HepG2 (cell line): ENCODE measurements at regions not wholly inside any gene's neighbourhood (a gene's known extent, or its start where the extent isn't known, plus 50 kb on each side); places are given as distances from the start of the nearest gene placed in this dataset.

Experiments used
- ATAC-seq: fragments of 200-7000 bp; cut with Tn5 transposase; 3 replicates; pipeline ENCODE4 v1.9.1; 2020; ENCODE audit warnings: mild to moderate bottlenecking, moderate library complexity
- BruUV-seq: library from RNA; stranded (reverse); fragments of 400-500 nt; replicated peaks from 2 replicates; lab custom pipeline; 2021; lab: Mats Ljungman, UMichigan
- CTCF ChIA-PET: fragments of 300-600 bp; formaldehyde crosslinking; extraction: SDS; loops from one replicate; lab custom pipeline; 2021; ENCODE audit warnings: low total read pairs, inconsistent platforms, low intra/inter-chr PET ratio; lab: Yijun Ruan, JAX
- POLR2A ChIA-PET: fragments of 350-600 bp; sonication (Branson Sonifier 250); formaldehyde crosslinking; loops from one replicate; lab custom pipeline; 2020; ENCODE audit warnings: antibody characterized with exemption, inconsistent platforms; lab: Yijun Ruan, JAX
- DNase-seq: peaks from one replicate; pipeline ENCODE4 v3.0.0-alpha.2; 2015; ENCODE audit warnings: low spot score
- FAIRE-seq: peaks from 3 replicates; lab custom pipeline; 2011; peaks lifted over from hg19 to GRCh38; lab: Jason Lieb, UNC
- H2AFZ ChIP-seq: one replicate; pipeline ENCODE4 v1.6.1; 2011; ENCODE audit warnings: low read length, inconsistent platforms
- H3K27ac ChIP-seq: fragments of 300-600 bp; 3 replicates; pipeline ENCODE4 v1.8.0; 2011; ENCODE audit warnings: mixed run types, mild to moderate bottlenecking, mixed read lengths, low read length, inconsistent platforms; ENCODE audit not compliant: insufficient read depth; ENCODE audit errors: extremely low read length
- H3K27me3 ChIP-seq, 2 experiments: fragments of 200-600 bp in 1 of 2; 2 replicates in 1 of 2; 3 replicates in 1 of 2; pipeline versions ENCODE4 v1.6.0 to v1.8.0; 2011; ENCODE audit warnings: low read length in 2 of 2, mild to moderate bottlenecking in 2 of 2, moderate library complexity in 2 of 2, inconsistent platforms in 1 of 2; ENCODE audit not compliant: insufficient read depth in 2 of 2, control insufficient read depth in 1 of 2
- H3K36me3 ChIP-seq, 2 experiments: fragments of 200-600 bp in 1 of 2; replicated peaks in 1 of 2; 2 replicates in 1 of 2; 3 replicates in 1 of 2; pipeline versions ENCODE4 v1.5.1 to v1.8.0; 2011; ENCODE audit warnings: low read length in 2 of 2, inconsistent platforms in 1 of 2; ENCODE audit not compliant: insufficient read depth in 2 of 2, control insufficient read depth in 1 of 2
- H3K4me1 ChIP-seq: 2 replicates; pipeline ENCODE4 v1.5.1; 2012; ENCODE audit warnings: low read length, inconsistent platforms; ENCODE audit not compliant: insufficient read depth
- H3K4me2 ChIP-seq: 2 replicates; pipeline ENCODE4 v1.6.0; 2011; ENCODE audit warnings: low read depth, low read length, inconsistent platforms
- H3K4me3 ChIP-seq, 3 experiments: fragments of 200-600 bp in 1 of 3; sonication (generic), shearing (Covaris generic) in 1 of 3; replicated peaks in 1 of 3; 2 replicates each; pipeline ENCODE4 v1.5.1; 2011 to 2016; ENCODE audit warnings: low read length in 3 of 3, inconsistent platforms in 2 of 3, low read depth in 2 of 3, mild to moderate bottlenecking in 2 of 3, control low read depth in 1 of 3, mixed read lengths in 1 of 3; ENCODE audit not compliant: insufficient read depth in 1 of 3
- H3K79me2 ChIP-seq: one replicate; pipeline ENCODE4 v1.6.1; 2011; ENCODE audit warnings: low read length, inconsistent platforms; ENCODE audit not compliant: insufficient read depth
- H3K9ac ChIP-seq: 2 replicates; pipeline ENCODE4 v1.6.0; 2011; ENCODE audit warnings: mild to moderate bottlenecking, low read depth, low read length, inconsistent platforms; ENCODE audit not compliant: insufficient read depth
- H3K9me3 ChIP-seq: 2 replicates; pipeline ENCODE4 v1.5.1; 2012; ENCODE audit warnings: mild to moderate bottlenecking, low read length
- H4K20me1 ChIP-seq: 2 replicates; pipeline ENCODE4 v1.6.0; 2011; ENCODE audit warnings: inconsistent platforms, mild to moderate bottlenecking, low read length, moderate library complexity; ENCODE audit not compliant: insufficient read depth
- CBX1 ChIP-seq: IDR thresholded peaks from one replicate; pipeline ENCODE4 v1.6.1; 2016; ENCODE audit warnings: antibody characterized with exemption, low read depth
- FOXP1 ChIP-seq, 2 experiments: fragments of 450-650 bp in 1 of 2; IDR thresholded peaks; 2 replicates each; pipeline ENCODE4 v1.6.1; 2017 to 2018; ENCODE audit warnings: antibody characterized with exemption in 1 of 2
- GTF3A ChIP-seq: sonication (generic); formaldehyde crosslinking; conservative IDR thresholded peaks from 2 replicates; pipeline ENCODE4 v1.4.0; 2020; ENCODE audit warnings: mild to moderate bottlenecking, missing genetic modification reagents
- MTF2 ChIP-seq: sonication (generic); formaldehyde crosslinking; IDR thresholded peaks from 2 replicates; pipeline ENCODE4 v1.5.0; 2020; ENCODE audit warnings: missing genetic modification reagents, borderline replicate concordance
- RARA ChIP-seq: IDR thresholded peaks from 2 replicates; pipeline ENCODE4 v1.6.1; 2016; ENCODE audit warnings: missing genetic modification reagents, missing compliant biosample characterization
- RNF2 ChIP-seq: fragments of 450-650 bp; conservative IDR thresholded peaks from 2 replicates; pipeline ENCODE4 v1.6.1; 2016; ENCODE audit warnings: low read depth
- SMAD3 ChIP-seq: sonication (generic); formaldehyde crosslinking; IDR thresholded peaks from 2 replicates; pipeline ENCODE4 v1.4.0; 2020; ENCODE audit warnings: missing genetic modification reagents
- SMYD3 ChIP-seq: sonication (generic); formaldehyde crosslinking; IDR thresholded peaks from 2 replicates; pipeline ENCODE4 v1.8.1; 2023; ENCODE audit warnings: mild to moderate bottlenecking, missing genetic modification reagents
- ZFAT ChIP-seq: sonication (generic); formaldehyde crosslinking; conservative IDR thresholded peaks from 2 replicates; pipeline ENCODE4 v1.8.1; 2023; ENCODE audit warnings: missing genetic modification reagents, inconsistent platforms
- ZNF326 ChIP-seq: sonication (generic); formaldehyde crosslinking; IDR thresholded peaks from 2 replicates; pipeline ENCODE4 v1.4.0; 2020; ENCODE audit warnings: missing genetic modification reagents, borderline replicate concordance
- ZNF552 ChIP-seq: sonication (generic); formaldehyde crosslinking; IDR thresholded peaks from 2 replicates; pipeline ENCODE4 v1.9.0; 2022; ENCODE audit warnings: missing genetic modification reagents, mild to moderate bottlenecking, borderline replicate concordance
- ZNF75D ChIP-seq: sonication (generic); formaldehyde crosslinking; IDR thresholded peaks from 2 replicates; pipeline ENCODE4 v1.8.1; 2023; ENCODE audit warnings: missing genetic modification reagents, mild to moderate bottlenecking, borderline replicate concordance
- WGBS: methylation state at CpG from one replicate; pipeline ENCODE4 v1.1.6; 2017; ENCODE audit warnings: low lambda C conversion rate; 5-methylcytosine and 5-hydroxymethylcytosine counted together
- in situ Hi-C: cut with HindIII; loops from 2 replicates; pipeline ENCODE4 v1.10.0; 2017; ENCODE audit warnings: low pct_unique_long_range_greater_than_20kb; ENCODE audit not compliant: extremely low pct_ligation_motif_present
- intact Hi-C: fragments of 100-400 bp; cut with micrococcal nuclease; formaldehyde crosslinking; loops from one replicate; pipeline ENCODE4 v1.10.0; 2022; ENCODE audit not compliant: unreplicated experiment
- TF ChIP-seq, protein P1 (sequence below): sonication (generic); formaldehyde crosslinking; IDR thresholded peaks from 2 replicates; pipeline ENCODE4 v1.9.0; 2021; ENCODE audit warnings: missing genetic modification reagents, borderline replicate concordance
- TF ChIP-seq, protein P2 (sequence below): sonication (generic); IDR thresholded peaks from 2 replicates; pipeline ENCODE4 v1.6.1; 2016; ENCODE audit warnings: low read depth, borderline replicate concordance
- TF ChIP-seq, protein P3 (sequence below): sonication (generic); formaldehyde crosslinking; IDR thresholded peaks from 2 replicates; pipeline ENCODE4 v1.4.0; 2020; ENCODE audit warnings: missing genetic modification reagents
- TF ChIP-seq, protein P4 (sequence below): fragments of 450-650 bp; IDR thresholded peaks from 2 replicates; pipeline ENCODE4 v1.6.1; 2017

DNA sequence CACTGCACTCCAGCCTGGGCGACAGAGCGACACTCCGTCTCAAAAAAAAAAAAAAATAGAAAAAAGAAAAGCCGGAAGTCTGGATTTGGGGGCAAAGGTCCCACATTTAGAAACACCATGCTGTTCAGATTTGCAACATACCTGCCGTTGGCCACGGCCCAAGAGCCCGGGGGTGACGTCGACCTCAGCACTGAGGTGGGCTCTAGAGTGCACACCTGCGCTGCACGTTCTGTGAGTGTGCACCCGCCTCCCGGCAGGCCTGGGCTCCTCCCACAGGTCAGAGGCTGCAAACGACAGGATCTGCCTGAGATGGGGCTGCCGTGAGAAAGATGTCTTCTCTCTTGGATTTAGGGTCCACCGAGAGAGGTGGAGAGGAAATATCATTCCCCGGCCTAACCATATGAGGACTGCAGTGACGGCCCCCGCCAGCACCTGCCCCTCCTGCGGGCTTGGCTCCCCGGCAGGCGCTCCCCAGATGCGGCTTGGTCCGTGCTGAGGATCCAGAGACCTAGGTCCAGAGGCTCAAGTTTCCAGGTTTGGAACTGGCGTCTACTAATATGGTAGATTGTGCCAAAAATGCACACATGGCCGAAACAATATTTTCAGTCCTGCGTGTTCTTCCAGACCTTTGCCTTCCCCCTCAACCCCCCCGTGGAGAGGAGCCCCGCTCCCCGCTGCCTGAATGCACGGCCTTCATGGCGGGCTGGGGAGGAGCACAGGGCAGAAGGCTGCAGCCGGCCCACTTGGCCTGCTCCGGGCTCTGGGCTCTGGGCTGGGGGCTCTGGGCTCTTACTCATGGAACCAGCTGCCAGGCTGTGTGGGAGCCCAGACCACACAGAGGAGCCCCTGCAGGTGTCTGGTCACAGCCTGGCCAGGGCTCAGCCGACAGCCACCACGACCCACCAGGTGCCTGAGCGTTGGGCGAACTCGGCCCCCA, 58.8 kb upstream of the FBRSL1 start:
- intact Hi-C loops (no loop called here), in situ Hi-C loops (no loop called here)
- POLR2A ChIA-PET: no interaction called here
- FAIRE-seq (no peak), ATAC-seq (peak; percentile 29), DNase-seq (no peak)
- CTCF ChIA-PET: no interaction called here
- BruUV-seq: no TSS peak
- Histone ChIP-seq H4K20me1 (no peaks in the 10 kb centered on the region), H2AFZ (no peak overlapping the region), H3K9ac (no peak overlapping the region), H3K27me3 (peaks cover 7 to 54% of the 10 kb centered on the region in 2 experiments), H3K79me2 (no peaks in the 10 kb centered on the region), H3K36me3 (no peaks in the 10 kb centered on the region), H3K4me1 (peaks cover 77% of the 10 kb centered on the region), H3K4me3 (peak overlapping the region in 1 of 3 experiments; percentile 36; a peak in 1 of 6 replicates), H3K4me2 (peak overlapping the region; percentile 71), H3K27ac (no peak overlapping the region), H3K9me3 (no peaks in the 10 kb centered on the region)
- WGBS: 25% methylated on average over 28 of the region's 39 CpGs
- TF ChIP-seq, protein P1, sequence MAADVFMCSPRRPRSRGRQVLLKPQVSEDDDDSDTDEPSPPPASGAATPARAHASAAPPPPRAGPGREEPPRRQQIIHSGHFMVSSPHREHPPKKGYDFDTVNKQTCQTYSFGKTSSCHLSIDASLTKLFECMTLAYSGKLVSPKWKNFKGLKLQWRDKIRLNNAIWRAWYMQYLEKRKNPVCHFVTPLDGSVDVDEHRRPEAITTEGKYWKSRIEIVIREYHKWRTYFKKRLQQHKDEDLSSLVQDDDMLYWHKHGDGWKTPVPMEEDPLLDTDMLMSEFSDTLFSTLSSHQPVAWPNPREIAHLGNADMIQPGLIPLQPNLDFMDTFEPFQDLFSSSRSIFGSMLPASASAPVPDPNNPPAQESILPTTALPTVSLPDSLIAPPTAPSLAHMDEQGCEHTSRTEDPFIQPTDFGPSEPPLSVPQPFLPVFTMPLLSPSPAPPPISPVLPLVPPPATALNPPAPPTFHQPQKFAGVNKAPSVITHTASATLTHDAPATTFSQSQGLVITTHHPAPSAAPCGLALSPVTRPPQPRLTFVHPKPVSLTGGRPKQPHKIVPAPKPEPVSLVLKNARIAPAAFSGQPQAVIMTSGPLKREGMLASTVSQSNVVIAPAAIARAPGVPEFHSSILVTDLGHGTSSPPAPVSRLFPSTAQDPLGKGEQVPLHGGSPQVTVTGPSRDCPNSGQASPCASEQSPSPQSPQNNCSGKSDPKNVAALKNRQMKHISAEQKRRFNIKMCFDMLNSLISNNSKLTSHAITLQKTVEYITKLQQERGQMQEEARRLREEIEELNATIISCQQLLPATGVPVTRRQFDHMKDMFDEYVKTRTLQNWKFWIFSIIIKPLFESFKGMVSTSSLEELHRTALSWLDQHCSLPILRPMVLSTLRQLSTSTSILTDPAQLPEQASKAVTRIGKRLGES: no peak
- TF ChIP-seq, protein P2, sequence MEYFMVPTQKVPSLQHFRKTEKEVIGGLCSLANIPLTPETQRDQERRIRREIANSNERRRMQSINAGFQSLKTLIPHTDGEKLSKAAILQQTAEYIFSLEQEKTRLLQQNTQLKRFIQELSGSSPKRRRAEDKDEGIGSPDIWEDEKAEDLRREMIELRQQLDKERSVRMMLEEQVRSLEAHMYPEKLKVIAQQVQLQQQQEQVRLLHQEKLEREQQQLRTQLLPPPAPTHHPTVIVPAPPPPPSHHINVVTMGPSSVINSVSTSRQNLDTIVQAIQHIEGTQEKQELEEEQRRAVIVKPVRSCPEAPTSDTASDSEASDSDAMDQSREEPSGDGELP: no peak
- TF ChIP-seq FOXP1 (IDR thresholded peaks at IDR 0.05): no peak
- TF ChIP-seq FOXP1 (CRISPR knock-in tag; IDR thresholded peaks at IDR 0.05): no peak
- no peak for TF ChIP-seq ZNF75D
- TF ChIP-seq RNF2: no peak
- TF ChIP-seq, protein P3, sequence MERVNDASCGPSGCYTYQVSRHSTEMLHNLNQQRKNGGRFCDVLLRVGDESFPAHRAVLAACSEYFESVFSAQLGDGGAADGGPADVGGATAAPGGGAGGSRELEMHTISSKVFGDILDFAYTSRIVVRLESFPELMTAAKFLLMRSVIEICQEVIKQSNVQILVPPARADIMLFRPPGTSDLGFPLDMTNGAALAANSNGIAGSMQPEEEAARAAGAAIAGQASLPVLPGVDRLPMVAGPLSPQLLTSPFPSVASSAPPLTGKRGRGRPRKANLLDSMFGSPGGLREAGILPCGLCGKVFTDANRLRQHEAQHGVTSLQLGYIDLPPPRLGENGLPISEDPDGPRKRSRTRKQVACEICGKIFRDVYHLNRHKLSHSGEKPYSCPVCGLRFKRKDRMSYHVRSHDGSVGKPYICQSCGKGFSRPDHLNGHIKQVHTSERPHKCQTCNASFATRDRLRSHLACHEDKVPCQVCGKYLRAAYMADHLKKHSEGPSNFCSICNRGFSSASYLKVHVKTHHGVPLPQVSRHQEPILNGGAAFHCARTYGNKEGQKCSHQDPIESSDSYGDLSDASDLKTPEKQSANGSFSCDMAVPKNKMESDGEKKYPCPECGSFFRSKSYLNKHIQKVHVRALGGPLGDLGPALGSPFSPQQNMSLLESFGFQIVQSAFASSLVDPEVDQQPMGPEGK: no peak
- TF ChIP-seq GTF3A: no peak
- 0 out of 2 replicates have a peak, but pooled peaks have one; percentile 15 for TF ChIP-seq RARA (CRISPR knock-in tag)
- no peak for TF ChIP-seq ZFAT (CRISPR knock-in tag)
- no peak for TF ChIP-seq SMAD3 (CRISPR knock-in tag)
- no peak for TF ChIP-seq ZNF326 (CRISPR knock-in tag)
- TF ChIP-seq CBX1: no peak
- TF ChIP-seq, protein P4, sequence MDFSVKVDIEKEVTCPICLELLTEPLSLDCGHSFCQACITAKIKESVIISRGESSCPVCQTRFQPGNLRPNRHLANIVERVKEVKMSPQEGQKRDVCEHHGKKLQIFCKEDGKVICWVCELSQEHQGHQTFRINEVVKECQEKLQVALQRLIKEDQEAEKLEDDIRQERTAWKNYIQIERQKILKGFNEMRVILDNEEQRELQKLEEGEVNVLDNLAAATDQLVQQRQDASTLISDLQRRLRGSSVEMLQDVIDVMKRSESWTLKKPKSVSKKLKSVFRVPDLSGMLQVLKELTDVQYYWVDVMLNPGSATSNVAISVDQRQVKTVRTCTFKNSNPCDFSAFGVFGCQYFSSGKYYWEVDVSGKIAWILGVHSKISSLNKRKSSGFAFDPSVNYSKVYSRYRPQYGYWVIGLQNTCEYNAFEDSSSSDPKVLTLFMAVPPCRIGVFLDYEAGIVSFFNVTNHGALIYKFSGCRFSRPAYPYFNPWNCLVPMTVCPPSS: no peak
- no peak for TF ChIP-seq MTF2
- TF ChIP-seq ZNF552 (CRISPR knock-in tag): no peak
- no peak for TF ChIP-seq SMYD3 (CRISPR knock-in tag)
